GM23248 (cell line): ENCODE measurements at regions not wholly inside any gene's neighbourhood (a gene's known extent, or its start where the extent isn't known, plus 50 kb on each side); places are given as distances from the start of the nearest gene placed in this dataset.
A peak's percentile ranks its signal among the peaks of the same experiment; 100 is the strongest.

ENCODE experiments used
- DNase-seq: peaks from one replicate; pipeline ENCODE4 v3.0.0-alpha.2; 2015
- H2AFZ ChIP-seq: fragments of 200-600 bp; sonication (generic); 2 replicates; pipeline ENCODE4 v1.6.1; 2016; ENCODE audit warnings: antibody characterized with exemption
- H3F3A ChIP-seq: fragments of 200-600 bp; sonication (generic); 2 replicates; pipeline ENCODE4 v1.6.1; 2016; ENCODE audit warnings: mild to moderate bottlenecking, antibody characterized with exemption, mixed run types; ENCODE audit not compliant: insufficient read depth
- H3K27ac ChIP-seq: fragments of 200-600 bp; sonication (generic); 2 replicates; pipeline ENCODE4 v1.5.1; 2016; ENCODE audit warnings: mild to moderate bottlenecking
- H3K27me3 ChIP-seq: fragments of 200-600 bp; sonication (generic); replicated peaks from 2 replicates; pipeline ENCODE4 v1.6.1; 2016; ENCODE audit warnings: mild to moderate bottlenecking; ENCODE audit not compliant: insufficient read depth
- H3K36me3 ChIP-seq: fragments of 200-600 bp; sonication (generic); 2 replicates; pipeline ENCODE4 v1.6.1; 2016; ENCODE audit warnings: low read depth, mild to moderate bottlenecking
- H3K4me1 ChIP-seq: fragments of 200-600 bp; sonication (generic); 2 replicates; pipeline ENCODE4 v1.6.1; 2016; ENCODE audit warnings: mild to moderate bottlenecking; ENCODE audit not compliant: insufficient read depth
- H3K4me2 ChIP-seq: fragments of 200-600 bp; sonication (generic); one replicate; pipeline ENCODE4 v1.6.1; 2016; ENCODE audit warnings: mild to moderate bottlenecking; ENCODE audit not compliant: unreplicated experiment
- H3K4me3 ChIP-seq: fragments of 200-600 bp; sonication (generic); 2 replicates; pipeline ENCODE4 v1.5.1; 2016; ENCODE audit warnings: mild to moderate bottlenecking
- H3K79me2 ChIP-seq: fragments of 200-600 bp; sonication (generic); 2 replicates; pipeline ENCODE4 v1.6.1; 2016; ENCODE audit warnings: mild to moderate bottlenecking; ENCODE audit not compliant: insufficient read depth
- H3K9ac ChIP-seq: fragments of 200-600 bp; sonication (generic); 2 replicates; pipeline ENCODE4 v1.6.1; 2016; ENCODE audit warnings: mild to moderate bottlenecking
- H3K9me2 ChIP-seq: fragments of 200-600 bp; sonication (generic); 2 replicates; pipeline ENCODE4 v1.6.1; 2016; ENCODE audit warnings: mixed run types, mild to moderate bottlenecking, moderate library complexity; ENCODE audit not compliant: insufficient read depth
- H3K9me3 ChIP-seq: fragments of 200-600 bp; sonication (generic); one replicate; pipeline ENCODE4 v1.6.1; 2017; ENCODE audit warnings: low read depth
- H4K20me1 ChIP-seq: fragments of 200-600 bp; sonication (generic); 2 replicates; pipeline ENCODE4 v1.6.0; 2016; ENCODE audit not compliant: insufficient read depth
- EZH2 ChIP-seq: fragments of 200-600 bp; sonication (generic); IDR thresholded peaks from 2 replicates; pipeline ENCODE4 v1.6.1; 2018; ENCODE audit warnings: antibody characterized with exemption, mild to moderate bottlenecking; ENCODE audit not compliant: insufficient read depth, poor library complexity, severe bottlenecking
- EZH2phosphoT487 ChIP-seq: fragments of 200-600 bp; sonication (generic); IDR thresholded peaks from 2 replicates; pipeline ENCODE4 v1.6.1; 2018; ENCODE audit warnings: antibody characterized with exemption, moderate library complexity, mild to moderate bottlenecking, low read depth; ENCODE audit not compliant: insufficient read depth
- WGBS, 2 experiments: methylation state at CpG; one replicate each; pipeline ENCODE4 v1.1.6; 2015 to 2017; ENCODE audit warnings: low lambda C conversion rate in 2 of 2, low coverage in 1 of 2; ENCODE audit errors: missing lambda C conversion rate in 2 of 2; 5-methylcytosine and 5-hydroxymethylcytosine counted together
- in situ Hi-C: fragments of 300-500 bp; cut with MboI; formaldehyde crosslinking; loops from 2 replicates; pipeline ENCODE4 v1.15.0; 2020

DNA sequence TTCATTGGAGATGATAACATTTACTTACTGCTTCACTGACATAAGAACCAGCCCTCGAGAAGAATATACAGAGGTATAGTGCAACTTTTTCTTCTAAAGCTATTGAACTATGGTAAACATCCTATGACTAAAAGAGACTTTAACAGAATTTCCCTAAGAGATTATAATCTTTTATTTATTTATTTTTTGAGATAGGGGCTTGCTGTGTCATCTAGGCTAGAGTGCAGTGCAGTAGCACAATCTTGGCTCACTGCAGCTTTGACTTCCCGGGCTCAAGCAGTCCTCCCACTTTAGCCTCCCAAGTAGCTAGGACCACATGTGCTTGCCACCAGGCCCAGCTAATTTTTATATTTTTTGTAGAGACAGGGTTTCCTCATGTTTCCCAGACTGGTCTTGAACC is 258.5 kb upstream of the FERD3L start:
- Histone ChIP-seq H3K9ac (no peak overlapping the region), H3K27ac (no peak overlapping the region), H4K20me1 (no peaks in the 10 kb centered on the region), H3K27me3 (no peaks in the 10 kb centered on the region), H3K36me3 (no peaks in the 10 kb centered on the region), H3K4me1 (peaks cover 20% of the 10 kb centered on the region), H3K79me2 (no peaks in the 10 kb centered on the region), H3K4me3 (no peak overlapping the region), H3F3A (peaks cover 16% of the 10 kb centered on the region), H3K9me3 (no peaks in the 10 kb centered on the region), H3K9me2 (no peaks in the 10 kb centered on the region), H2AFZ (no peak overlapping the region), H3K4me2 (no peak overlapping the region)
- in situ Hi-C loops: no loop called here
- DNase-seq: no peak
- TF ChIP-seq EZH2phosphoT487 (no peak), EZH2 (no peak)
- WGBS, 2 experiments: 85 to 100% methylated on average over 2 of the region's 2 CpGs

DNA sequence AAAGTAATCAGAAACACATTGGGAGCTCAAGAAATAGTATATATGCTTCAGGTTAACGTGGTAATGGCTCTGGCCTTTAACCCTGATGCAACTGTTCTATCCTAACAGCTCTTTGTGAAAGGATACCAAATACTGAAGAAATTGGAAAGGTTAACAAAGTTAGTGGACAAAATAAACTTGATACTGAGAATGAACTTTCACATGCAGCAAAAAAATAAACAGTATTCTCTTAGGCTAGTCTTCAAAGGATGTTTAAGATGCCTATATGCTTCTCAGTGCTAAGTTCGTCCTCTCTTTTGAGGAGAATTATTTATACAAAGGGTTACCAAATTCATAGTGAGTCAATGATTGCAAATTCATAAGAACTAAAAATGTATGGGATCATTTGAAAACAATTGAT is 256.2 kb upstream of the FERD3L start:
- H3F3A ChIP-seq: peaks cover 16% of the 10 kb centered on the region
- no peak overlapping the region for H2AFZ ChIP-seq
- H3K4me3 ChIP-seq: no peak overlapping the region
- TF ChIP-seq EZH2 (no peak), EZH2phosphoT487 (no peak)
- H3K36me3 ChIP-seq: no peaks in the 10 kb centered on the region
- WGBS, 2 experiments: 65 to 72% methylated on average over 2 of the region's 2 CpGs
- in situ Hi-C loops: no loop called here
- H3K9ac ChIP-seq: no peak overlapping the region
- no peak for DNase-seq
- H3K9me3 ChIP-seq: no peaks in the 10 kb centered on the region
- H3K9me2 ChIP-seq: no peaks in the 10 kb centered on the region
- H3K4me2 ChIP-seq: no peak overlapping the region
- H4K20me1 ChIP-seq: no peaks in the 10 kb centered on the region
- H3K27me3 ChIP-seq: no peaks in the 10 kb centered on the region
- peaks cover 20% of the 10 kb centered on the region for H3K4me1 ChIP-seq
- H3K79me2 ChIP-seq: no peaks in the 10 kb centered on the region
- no peak overlapping the region for H3K27ac ChIP-seq

DNA sequence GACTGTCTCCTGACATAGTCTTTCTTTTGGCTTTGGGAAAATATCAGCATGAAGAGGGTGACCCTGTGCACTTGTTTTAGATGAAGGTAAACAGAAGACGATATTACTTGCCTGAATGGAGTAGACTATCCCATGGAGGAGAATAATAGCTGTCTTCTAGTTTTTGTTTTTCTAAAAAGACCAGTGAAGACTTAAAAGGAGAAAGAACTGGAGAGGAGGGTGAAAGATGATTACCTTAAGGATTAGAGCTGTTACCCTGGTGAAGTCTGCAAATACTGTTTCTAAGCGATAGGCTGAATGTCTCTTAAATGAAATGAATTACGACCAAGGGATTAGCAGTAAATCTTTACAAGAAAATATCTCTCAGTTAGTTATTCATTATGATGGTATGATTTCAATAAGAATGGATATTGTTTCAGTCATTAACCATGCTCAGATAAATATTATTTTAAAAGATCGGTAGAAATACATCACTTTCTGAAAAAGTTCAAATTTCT is 255.6 kb upstream of the FERD3L start:
- no peaks in the 10 kb centered on the region for H3K27me3 ChIP-seq
- no peaks in the 10 kb centered on the region for H3K9me3 ChIP-seq
- H3F3A ChIP-seq: peaks cover 12% of the 10 kb centered on the region
- no peak overlapping the region for H3K4me2 ChIP-seq
- H3K79me2 ChIP-seq: no peaks in the 10 kb centered on the region
- peaks cover 15% of the 10 kb centered on the region for H3K4me1 ChIP-seq
- H3K9ac ChIP-seq: no peak overlapping the region
- no peaks in the 10 kb centered on the region for H4K20me1 ChIP-seq
- no peak overlapping the region for H2AFZ ChIP-seq
- no peak overlapping the region for H3K4me3 ChIP-seq
- WGBS, 2 experiments: 87 to 92% methylated on average over 4 of the region's 4 CpGs
- in situ Hi-C loops: no loop called here
- no peak for DNase-seq
- no peak overlapping the region for H3K27ac ChIP-seq
- TF ChIP-seq EZH2 (no peak), EZH2phosphoT487 (no peak)
- H3K36me3 ChIP-seq: no peaks in the 10 kb centered on the region
- no peaks in the 10 kb centered on the region for H3K9me2 ChIP-seq

DNA sequence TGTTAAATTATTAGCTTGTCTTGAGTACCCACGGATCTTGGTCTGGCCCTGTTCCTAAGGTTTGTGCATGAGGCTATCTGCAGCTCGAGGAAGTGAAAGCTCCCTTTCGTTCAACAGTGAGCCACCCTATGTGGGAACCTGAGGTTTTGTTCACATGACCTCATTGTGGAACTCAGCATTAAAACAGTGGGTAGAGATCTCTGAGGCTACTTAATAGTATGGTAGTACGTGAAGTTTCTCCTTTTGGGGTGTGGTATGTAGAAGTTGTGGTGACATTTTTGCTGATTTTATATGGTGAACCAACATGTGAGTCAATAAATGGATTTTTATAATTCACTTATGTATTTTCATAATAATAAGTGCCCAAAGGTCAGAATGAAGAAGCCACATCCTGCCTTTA is 252.7 kb upstream of the FERD3L start:
- 74 to 78% methylated on average over 4 of the region's 4 CpGs for WGBS, 2 experiments
- H3K4me2 ChIP-seq: no peak overlapping the region
- in situ Hi-C loops: no loop called here
- DNase-seq: no peak
- H3F3A ChIP-seq: peaks cover 6% of the 10 kb centered on the region; the same call in 1 of the 2 replicates
- H3K4me1 ChIP-seq: peaks cover under 1% of the 10 kb centered on the region; the same call in 1 of the 2 replicates
- no peaks in the 10 kb centered on the region for H3K36me3 ChIP-seq
- H2AFZ ChIP-seq: no peak overlapping the region
- no peaks in the 10 kb centered on the region for H3K9me2 ChIP-seq
- H3K9me3 ChIP-seq: no peaks in the 10 kb centered on the region
- H3K27me3 ChIP-seq: no peaks in the 10 kb centered on the region
- H3K4me3 ChIP-seq: no peak overlapping the region
- H3K27ac ChIP-seq: no peak overlapping the region
- no peaks in the 10 kb centered on the region for H3K79me2 ChIP-seq
- no peak overlapping the region for H3K9ac ChIP-seq
- TF ChIP-seq EZH2: no peak
- no peak for TF ChIP-seq EZH2phosphoT487
- no peaks in the 10 kb centered on the region for H4K20me1 ChIP-seq

DNA sequence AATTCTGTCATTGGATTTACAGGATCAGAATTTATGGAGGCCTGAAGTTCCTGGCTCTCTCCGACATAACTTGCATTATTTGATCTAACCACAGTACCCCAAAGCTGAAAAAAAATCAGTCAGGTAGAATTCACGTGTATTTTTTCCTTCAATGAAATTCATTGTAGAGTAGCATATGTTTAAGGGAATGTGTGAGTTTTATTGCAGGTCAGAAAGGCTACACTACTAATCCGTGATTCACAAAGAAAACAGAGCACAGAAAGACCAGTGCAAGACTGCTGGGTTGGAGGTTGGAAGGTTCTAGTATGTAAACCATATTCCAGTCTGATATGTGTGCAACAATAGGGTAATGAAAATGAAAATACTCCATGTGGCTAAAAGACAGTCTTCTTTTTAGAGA is 247.0 kb upstream of the FERD3L start:
- H3F3A ChIP-seq: peaks cover 17% of the 10 kb centered on the region
- H2AFZ ChIP-seq: no peak overlapping the region
- 35 to 38% methylated on average over 3 of the region's 3 CpGs for WGBS, 2 experiments
- H3K4me3 ChIP-seq: no peak overlapping the region
- H3K9me3 ChIP-seq: no peaks in the 10 kb centered on the region
- peak overlapping the region; percentile 37 for H3K4me2 ChIP-seq
- no peaks in the 10 kb centered on the region for H3K27me3 ChIP-seq
- DNase-seq: peak; percentile 65
- H3K27ac ChIP-seq: no peak overlapping the region
- H3K9me2 ChIP-seq: no peaks in the 10 kb centered on the region
- no peak overlapping the region for H3K9ac ChIP-seq
- H3K36me3 ChIP-seq: no peaks in the 10 kb centered on the region
- peaks cover 14% of the 10 kb centered on the region for H3K4me1 ChIP-seq
- no peaks in the 10 kb centered on the region for H3K79me2 ChIP-seq
- in situ Hi-C loops: no loop called here
- TF ChIP-seq EZH2phosphoT487 (no peak), EZH2 (no peak)
- no peaks in the 10 kb centered on the region for H4K20me1 ChIP-seq
